ENCODE measurements at regions not wholly inside any gene's neighbourhood (a gene's known extent, or its start where the extent isn't known, plus 50 kb on each side); places are given as distances from the start of the nearest gene placed in this dataset.
"Not testable (repeated sequence)": the region's sequence is repeated elsewhere in the genome, so short reads cannot be mapped to it uniquely, and the experiment has no call there.

DNA sequence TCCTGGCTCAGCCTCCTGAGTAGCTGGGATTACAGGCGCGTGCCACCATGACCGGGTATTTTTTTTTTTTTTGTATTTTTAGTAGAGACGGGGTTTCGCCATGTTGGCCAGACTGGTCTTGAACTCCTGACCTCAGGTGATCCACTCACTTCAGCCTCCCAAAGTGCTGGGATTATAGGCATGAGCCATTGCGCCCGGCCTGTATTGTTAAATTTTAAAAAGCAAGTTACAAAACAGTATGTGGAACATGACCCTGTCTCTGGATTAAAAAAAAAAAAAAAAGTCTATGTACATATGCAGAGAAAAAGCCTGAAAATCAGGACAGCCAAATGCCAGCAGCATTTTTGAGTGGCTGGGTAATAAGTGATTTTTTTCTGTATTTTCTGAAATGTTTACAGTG lies 64.8 kb upstream of the UXS1 start:
- WGBS (ENCODE audit: insufficient coverage) = 90% methylated on average over 2 of the region's 7 CpGs
- H3K4me3 ChIP-seq (ENCODE audit: control insufficient read depth in 1 of 7, extremely low read depth in 1 of 7, insufficient read depth in 4 of 7, low read depth in 2 of 7, low read length in 6 of 7); POLR2A ChIA-PET; H3K27ac ChIP-seq (ENCODE audit: insufficient read depth in 1 of 2, low read depth in 1 of 2, low read length in 2 of 2, poor library complexity in 1 of 2, severe bottlenecking in 2 of 2); H3K9me3 ChIP-seq (ENCODE audit: control extremely low read depth in 1 of 5, control insufficient read depth in 4 of 5, insufficient read depth in 2 of 5, low read depth in 1 of 5, low read length in 4 of 5); CTCF ChIA-PET; H3K27me3 ChIP-seq (replicated peaks in 2 of 5; ENCODE audit: control insufficient read depth in 4 of 5, insufficient read depth in 5 of 5, low read length in 4 of 5); H3K4me1 ChIP-seq (ENCODE audit: control extremely low read depth in 1 of 4, control insufficient read depth in 4 of 4, insufficient read depth in 4 of 4, low read length in 3 of 4); DNase-seq; H3K36me3 ChIP-seq (ENCODE audit: control insufficient read depth in 4 of 4, insufficient read depth in 4 of 4, low read length in 3 of 4): not testable (repeated sequence)

DNA sequence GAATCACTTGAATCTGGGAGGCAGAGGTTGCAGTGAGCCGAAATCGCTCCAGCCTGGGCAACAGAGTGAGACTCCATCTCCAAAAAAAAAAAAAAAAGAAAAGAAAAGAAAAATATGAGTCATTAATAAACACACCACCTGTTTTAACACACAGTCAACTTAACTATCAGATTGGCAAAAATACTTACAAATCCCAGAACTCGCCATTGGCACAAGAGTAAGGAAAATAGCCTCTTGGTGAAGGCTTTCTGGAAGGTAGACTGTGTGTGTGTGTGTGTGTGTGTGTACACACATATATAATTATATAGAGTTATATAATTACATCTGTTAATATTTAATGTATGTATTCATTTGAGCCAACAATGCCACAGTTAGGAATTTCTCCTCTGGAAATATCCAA lies 63.7 kb upstream of the UXS1 start:
- WGBS (ENCODE audit: insufficient coverage) = no CpG with 5 or more reads among the region's 3 CpGs
- ChIA-PET CTCF (no interaction called here), POLR2A (interaction anchor here (0.7 kb wide), 1 partner anchor 56 kb away, joined by 4 read pairs; no protein-coding TSS in a partner anchor)
- H3K4me1 ChIP-seq (ENCODE audit: control extremely low read depth in 1 of 4, control insufficient read depth in 4 of 4, insufficient read depth in 4 of 4, low read length in 3 of 4) = no peaks in the 10 kb centered on the region
- H3K36me3 ChIP-seq (ENCODE audit: control insufficient read depth in 4 of 4, insufficient read depth in 4 of 4, low read length in 3 of 4) = no peaks in the 10 kb centered on the region
- no peaks in the 10 kb centered on the region for H3K27me3 ChIP-seq (replicated peaks in 2 of 5; ENCODE audit: control insufficient read depth in 4 of 5, insufficient read depth in 5 of 5, low read length in 4 of 5)
- H3K4me3 ChIP-seq (ENCODE audit: control insufficient read depth in 1 of 7, extremely low read depth in 1 of 7, insufficient read depth in 4 of 7, low read depth in 2 of 7, low read length in 6 of 7) = no peak overlapping the region
- no peak for DNase-seq
- H3K27ac ChIP-seq (ENCODE audit: insufficient read depth in 1 of 2, low read depth in 1 of 2, low read length in 2 of 2, poor library complexity in 1 of 2, severe bottlenecking in 2 of 2) = no peak overlapping the region
- H3K9me3 ChIP-seq (ENCODE audit: control extremely low read depth in 1 of 5, control insufficient read depth in 4 of 5, insufficient read depth in 2 of 5, low read depth in 1 of 5, low read length in 4 of 5) = no peaks in the 10 kb centered on the region

DNA sequence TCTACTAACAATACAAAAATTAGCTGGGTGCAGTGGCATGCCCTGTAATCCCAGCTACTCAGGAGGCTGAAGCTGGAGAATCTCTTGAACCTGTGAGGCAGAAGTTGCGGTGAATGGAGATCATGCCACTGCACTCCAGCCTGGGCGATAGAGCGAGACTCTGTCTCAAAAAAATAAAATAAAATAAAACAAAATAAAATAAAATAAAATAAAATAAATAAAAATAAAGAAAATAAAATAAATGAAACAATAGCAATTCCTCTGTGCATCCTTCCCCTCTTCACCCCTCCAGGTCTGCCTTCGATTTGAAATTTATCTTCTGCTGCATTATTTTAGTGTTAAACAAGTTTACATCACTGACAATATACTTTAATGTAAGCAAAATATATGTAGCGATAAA lies 63.0 kb upstream of the UXS1 start:
- no peaks in the 10 kb centered on the region for H3K36me3 ChIP-seq (ENCODE audit: control insufficient read depth in 4 of 4, insufficient read depth in 4 of 4, low read length in 3 of 4)
- no peaks in the 10 kb centered on the region for H3K4me1 ChIP-seq (ENCODE audit: control extremely low read depth in 1 of 4, control insufficient read depth in 4 of 4, insufficient read depth in 4 of 4, low read length in 3 of 4)
- H3K9me3 ChIP-seq (ENCODE audit: control extremely low read depth in 1 of 5, control insufficient read depth in 4 of 5, insufficient read depth in 2 of 5, low read depth in 1 of 5, low read length in 4 of 5) = no peaks in the 10 kb centered on the region
- H3K27me3 ChIP-seq (replicated peaks in 2 of 5; ENCODE audit: control insufficient read depth in 4 of 5, insufficient read depth in 5 of 5, low read length in 4 of 5) = no peaks in the 10 kb centered on the region
- H3K4me3 ChIP-seq (ENCODE audit: control insufficient read depth in 1 of 7, extremely low read depth in 1 of 7, insufficient read depth in 4 of 7, low read depth in 2 of 7, low read length in 6 of 7) = no peak overlapping the region
- ChIA-PET CTCF (interaction anchor here (0.6 kb wide), 1 partner anchor 15 kb away, joined by 3 read pairs; no protein-coding TSS in a partner anchor), POLR2A (interaction anchor here (0.6 to 0.7 kb wide), 2 partner anchors 53 to 57 kb away, joined by 3 to 4 read pairs; no protein-coding TSS in a partner anchor)
- DNase-seq = no peak
- no peak overlapping the region for H3K27ac ChIP-seq (ENCODE audit: insufficient read depth in 1 of 2, low read depth in 1 of 2, low read length in 2 of 2, poor library complexity in 1 of 2, severe bottlenecking in 2 of 2)
- no CpG with 5 or more reads among the region's 5 CpGs for WGBS (ENCODE audit: insufficient coverage)

DNA sequence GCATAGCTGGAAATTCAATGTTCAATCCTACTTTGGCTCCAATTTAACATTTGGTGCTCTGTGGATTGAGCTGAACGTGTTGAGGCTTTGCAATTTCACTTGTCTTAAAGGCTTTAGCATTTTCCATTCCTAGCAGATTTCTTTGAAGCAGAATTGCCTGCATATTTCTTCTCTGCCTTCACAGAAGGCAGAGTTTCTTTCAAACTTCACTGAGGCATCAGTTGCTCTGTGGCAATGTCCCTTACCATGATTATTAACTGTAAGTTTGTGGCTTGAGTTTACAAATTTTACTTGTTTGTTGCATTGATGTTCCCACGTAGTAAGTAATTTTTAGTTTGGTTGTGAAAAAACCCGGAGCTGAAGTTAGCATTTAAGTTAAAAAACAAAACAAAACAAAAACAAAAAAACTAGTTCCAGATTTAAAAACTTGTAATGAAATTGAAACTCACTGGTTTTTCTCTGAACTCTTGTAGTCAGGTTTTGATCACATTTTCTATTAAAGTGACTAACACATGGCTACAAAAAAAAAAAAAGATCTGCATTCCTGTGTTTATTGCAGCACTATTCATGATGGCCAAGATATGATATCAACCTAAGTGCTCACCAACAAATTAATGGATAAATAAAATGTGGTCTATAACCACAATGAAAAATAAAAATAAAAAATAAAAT lies 55.2 kb upstream of the UXS1 start:
- H3K27ac ChIP-seq (ENCODE audit: insufficient read depth in 1 of 2, low read depth in 1 of 2, low read length in 2 of 2, poor library complexity in 1 of 2, severe bottlenecking in 2 of 2); H3K4me3 ChIP-seq (ENCODE audit: control insufficient read depth in 1 of 7, extremely low read depth in 1 of 7, insufficient read depth in 4 of 7, low read depth in 2 of 7, low read length in 6 of 7); POLR2A ChIA-PET; CTCF ChIA-PET; H3K9me3 ChIP-seq (ENCODE audit: control extremely low read depth in 1 of 5, control insufficient read depth in 4 of 5, insufficient read depth in 2 of 5, low read depth in 1 of 5, low read length in 4 of 5); H3K4me1 ChIP-seq (ENCODE audit: control extremely low read depth in 1 of 4, control insufficient read depth in 4 of 4, insufficient read depth in 4 of 4, low read length in 3 of 4); DNase-seq; H3K27me3 ChIP-seq (replicated peaks in 2 of 5; ENCODE audit: control insufficient read depth in 4 of 5, insufficient read depth in 5 of 5, low read length in 4 of 5); H3K36me3 ChIP-seq (ENCODE audit: control insufficient read depth in 4 of 4, insufficient read depth in 4 of 4, low read length in 3 of 4): not testable (repeated sequence)
- WGBS (ENCODE audit: insufficient coverage) = no CpG with 5 or more reads among the region's 3 CpGs

DNA sequence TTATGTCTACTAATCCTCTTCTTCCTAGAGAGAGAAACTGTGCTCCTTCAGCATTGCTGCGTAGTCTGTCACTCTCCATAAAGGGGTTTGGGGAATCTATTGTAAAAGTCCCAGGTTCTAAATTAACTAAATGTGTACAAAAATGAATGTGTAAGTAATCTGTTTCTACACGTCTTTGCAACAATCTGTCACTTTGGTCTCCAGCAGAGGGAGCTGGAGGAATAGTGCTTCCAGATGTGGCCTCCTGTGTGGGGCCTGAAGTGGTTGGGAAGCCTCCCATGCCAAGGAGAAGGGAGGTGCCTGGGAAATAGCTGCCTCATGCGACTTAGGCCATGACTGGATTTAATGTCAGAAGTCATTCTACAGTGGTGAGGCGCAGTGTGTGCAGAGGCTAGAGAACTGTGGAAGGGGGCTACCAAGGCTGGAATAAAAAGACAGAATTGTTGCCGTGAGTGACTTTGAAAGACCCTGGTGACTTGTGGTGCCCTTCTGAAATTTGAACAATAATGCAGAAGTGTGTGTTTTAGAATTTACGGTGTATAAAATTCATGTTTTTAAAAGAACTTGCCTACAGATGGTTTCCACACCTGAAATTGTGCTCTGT lies 54.5 kb upstream of the UXS1 start:
- H3K36me3 ChIP-seq (ENCODE audit: control insufficient read depth in 4 of 4, insufficient read depth in 4 of 4, low read length in 3 of 4); H3K4me1 ChIP-seq (ENCODE audit: control extremely low read depth in 1 of 4, control insufficient read depth in 4 of 4, insufficient read depth in 4 of 4, low read length in 3 of 4); DNase-seq; H3K27ac ChIP-seq (ENCODE audit: insufficient read depth in 1 of 2, low read depth in 1 of 2, low read length in 2 of 2, poor library complexity in 1 of 2, severe bottlenecking in 2 of 2); H3K4me3 ChIP-seq (ENCODE audit: control insufficient read depth in 1 of 7, extremely low read depth in 1 of 7, insufficient read depth in 4 of 7, low read depth in 2 of 7, low read length in 6 of 7); CTCF ChIA-PET; POLR2A ChIA-PET; H3K27me3 ChIP-seq (replicated peaks in 2 of 5; ENCODE audit: control insufficient read depth in 4 of 5, insufficient read depth in 5 of 5, low read length in 4 of 5); H3K9me3 ChIP-seq (ENCODE audit: control extremely low read depth in 1 of 5, control insufficient read depth in 4 of 5, insufficient read depth in 2 of 5, low read depth in 1 of 5, low read length in 4 of 5): not testable (repeated sequence)
- WGBS (ENCODE audit: insufficient coverage) = 100% methylated on average over 1 of the region's 6 CpGs

Measured in common myeloid progenitor, CD34-positive (primary cell).